GM18867 (cell line): ENCODE measurements at regions not wholly inside any gene's neighbourhood (a gene's known extent, or its start where the extent isn't known, plus 50 kb on each side); places are given as distances from the start of the nearest gene placed in this dataset.

Source experiments
- ATAC-seq: cut with Tn5 transposase; IDR thresholded peaks from one replicate; pipeline ENCODE4 v1.9.1; 2021; ENCODE audit warnings: mild to moderate bottlenecking, moderate library complexity; ENCODE audit not compliant: unreplicated experiment

DNA sequence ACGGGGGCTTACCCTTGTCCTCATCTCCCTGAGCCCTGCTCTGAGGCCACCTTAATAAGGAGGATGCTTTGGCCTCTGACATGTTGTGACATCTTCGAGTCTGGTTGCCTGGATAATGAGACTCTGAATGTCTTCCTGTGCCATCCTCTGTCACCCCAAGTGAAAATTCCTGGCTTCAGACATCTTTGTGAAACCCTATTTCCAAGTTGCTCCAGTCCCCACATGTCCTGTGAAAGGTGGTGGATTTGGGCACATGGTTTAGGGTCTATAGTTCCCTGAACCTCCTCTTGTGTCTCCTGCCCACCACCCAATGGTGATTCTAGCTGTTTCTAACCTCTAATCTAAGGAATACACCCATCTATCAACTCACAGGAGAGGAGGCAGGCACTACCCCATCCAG, 223.1 kb upstream of the GLI3 start:
- ATAC-seq: no peak

DNA sequence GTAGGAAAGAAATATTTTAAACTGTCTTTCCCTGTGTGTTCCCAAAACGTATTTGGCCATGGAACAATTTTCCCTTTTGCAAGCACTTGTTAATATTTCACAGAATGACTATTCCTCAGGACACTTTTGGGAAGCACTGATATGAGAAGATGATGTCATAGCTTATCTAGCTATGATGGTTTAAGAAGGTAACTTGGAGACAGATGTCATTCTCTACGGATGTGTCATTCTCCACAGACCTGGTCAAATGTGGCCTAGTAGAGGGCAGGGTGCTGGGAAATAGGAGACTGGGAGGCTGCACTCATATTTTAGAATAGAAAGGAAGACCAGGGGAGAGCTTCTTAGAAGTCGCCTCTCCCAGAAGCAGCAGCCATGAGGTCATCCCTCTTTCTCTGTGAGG, 220.7 kb upstream of the GLI3 start:
- ATAC-seq: no peak

DNA sequence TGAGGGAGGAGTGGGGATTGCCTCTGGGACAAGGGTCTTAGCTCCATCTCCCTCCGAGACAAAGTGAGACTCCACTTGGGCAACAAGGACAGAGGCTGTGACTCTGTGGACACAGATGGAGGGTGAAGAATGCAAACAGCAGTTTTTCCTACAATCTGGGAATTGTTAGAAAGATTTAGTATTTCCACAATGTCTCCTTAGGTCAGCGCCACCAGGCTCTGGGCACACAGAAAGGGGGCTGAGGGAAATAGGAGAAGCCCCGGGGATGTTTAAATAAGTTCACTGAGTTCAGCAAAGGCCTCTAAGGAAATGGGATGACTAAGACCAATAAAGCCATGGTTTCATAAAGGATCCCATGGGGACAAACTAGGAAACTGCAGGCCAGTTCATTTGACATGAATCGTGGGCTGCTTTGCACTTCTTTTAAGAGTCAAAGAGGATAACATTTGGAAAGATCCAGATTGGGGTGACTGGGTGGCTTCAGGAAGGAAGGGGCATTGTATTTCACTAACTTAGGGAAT, 219.8 kb upstream of the GLI3 start:
- ATAC-seq: no peak

DNA sequence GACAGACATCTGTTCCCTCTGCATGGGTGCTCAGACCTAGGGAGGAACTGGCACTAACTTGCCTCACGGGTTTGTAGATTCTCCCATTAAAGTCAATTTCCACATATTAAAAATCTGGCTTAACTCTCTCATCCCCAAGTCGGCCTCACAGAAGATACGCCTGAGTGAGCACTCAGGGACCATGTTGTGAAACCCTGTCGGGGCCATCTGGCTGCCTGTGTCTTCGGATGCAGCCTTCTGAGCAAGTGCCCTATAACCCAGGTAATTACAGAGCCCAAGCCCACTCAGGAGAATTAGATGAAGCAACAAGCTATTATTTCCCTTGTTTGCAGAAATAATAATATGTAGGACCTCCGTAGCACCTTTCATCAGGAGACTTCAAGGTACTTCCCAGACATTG, 219.3 kb upstream of the GLI3 start:
- ATAC-seq: no peak

DNA sequence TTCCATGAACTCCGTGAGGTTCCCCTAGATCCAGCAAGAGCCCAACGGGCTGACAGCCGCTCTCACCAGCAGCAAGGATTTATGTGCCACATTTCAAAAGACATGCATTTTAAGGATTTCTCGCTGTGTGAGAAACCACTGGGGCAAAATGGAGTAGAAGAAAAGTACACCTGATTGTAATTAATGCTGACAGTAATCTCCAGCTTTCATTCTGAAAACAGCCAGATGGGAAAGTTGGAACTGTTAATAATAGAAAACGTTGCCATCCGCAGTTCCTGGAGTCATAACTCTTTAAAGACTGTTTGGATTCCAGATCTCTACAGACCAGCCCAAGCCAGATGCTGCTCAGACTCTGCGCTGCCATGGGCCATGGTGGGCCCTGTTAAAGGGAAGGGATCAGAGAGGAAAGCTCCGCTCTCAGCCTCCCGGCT, 216.9 kb upstream of the GLI3 start:
- no peak for ATAC-seq

DNA sequence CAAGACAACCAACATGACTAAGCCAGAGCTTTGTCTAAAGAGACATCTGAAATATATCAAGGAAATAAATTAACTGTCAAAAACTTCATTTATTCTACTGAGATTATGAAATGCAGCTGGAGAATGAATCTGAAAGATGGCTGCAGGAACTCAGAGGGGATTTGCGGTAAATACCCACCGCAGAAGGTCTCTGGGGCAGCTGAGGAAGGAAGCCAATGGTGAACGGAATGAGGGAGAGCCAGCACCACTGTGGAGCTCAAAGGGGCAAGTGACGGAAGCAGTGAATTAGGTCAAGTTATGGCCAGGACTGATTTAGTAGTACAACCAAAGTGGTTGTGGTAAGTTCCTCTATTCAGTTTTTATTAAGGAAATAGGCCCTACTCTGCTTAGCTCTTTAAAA, 215.3 kb upstream of the GLI3 start:
- no peak for ATAC-seq

DNA sequence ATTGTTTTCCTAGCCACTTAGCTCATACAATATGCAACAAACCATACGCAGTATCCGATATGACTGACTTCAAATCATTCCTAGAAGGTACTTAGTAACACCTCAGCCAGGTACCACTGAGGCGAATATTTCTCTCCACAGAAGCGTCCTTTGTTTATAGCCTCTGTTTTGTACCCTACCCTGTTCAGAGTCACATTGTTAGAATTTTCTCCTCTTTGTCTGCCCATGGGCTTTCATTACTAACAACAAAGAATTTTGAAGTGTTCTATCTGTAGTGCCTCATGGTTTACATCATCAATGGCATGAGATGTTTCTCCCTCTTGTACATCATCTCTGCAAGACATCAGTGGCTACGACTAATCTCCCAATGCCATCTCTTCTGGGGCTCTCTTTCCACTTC, 212.4 kb upstream of the GLI3 start:
- ATAC-seq: no peak

DNA sequence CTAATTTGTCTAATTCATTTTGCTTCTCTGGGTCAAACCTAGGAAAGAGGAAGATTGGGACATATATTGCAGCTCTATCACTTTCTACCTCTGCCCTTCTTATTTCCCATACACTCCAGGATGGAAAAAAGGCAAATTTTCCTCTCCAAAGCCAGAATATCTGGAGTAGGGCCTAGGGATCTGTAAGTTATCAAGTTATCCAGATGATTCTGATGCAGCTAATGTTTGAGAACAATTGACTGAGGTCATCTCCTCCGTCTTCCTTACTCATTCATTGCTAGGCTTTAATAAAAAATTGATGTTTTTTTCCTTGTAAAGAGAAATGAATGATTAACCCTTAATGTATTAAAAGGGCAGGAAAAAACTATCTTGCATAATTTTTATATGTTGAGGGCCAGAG, 211.9 kb upstream of the GLI3 start:
- no peak for ATAC-seq

DNA sequence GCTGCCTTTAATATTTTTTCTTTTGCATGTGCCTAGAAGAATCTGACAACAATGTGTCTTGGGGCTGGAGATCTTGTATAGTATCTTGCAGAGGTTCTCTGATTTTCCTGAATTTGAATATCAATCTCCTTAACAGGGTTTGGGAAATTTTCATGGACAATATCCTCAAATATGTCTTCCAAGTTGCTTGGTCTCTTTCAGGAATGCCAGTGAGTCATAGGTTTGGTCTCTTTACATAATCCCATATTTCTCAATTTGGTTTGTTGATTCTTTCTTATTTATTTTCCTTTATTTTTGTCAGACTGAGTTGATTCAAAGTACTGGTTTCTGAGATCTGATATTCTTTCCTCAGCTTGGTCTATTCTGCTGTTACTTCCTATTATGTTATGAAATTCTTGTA, 208.7 kb upstream of the GLI3 start:
- no peak for ATAC-seq

DNA sequence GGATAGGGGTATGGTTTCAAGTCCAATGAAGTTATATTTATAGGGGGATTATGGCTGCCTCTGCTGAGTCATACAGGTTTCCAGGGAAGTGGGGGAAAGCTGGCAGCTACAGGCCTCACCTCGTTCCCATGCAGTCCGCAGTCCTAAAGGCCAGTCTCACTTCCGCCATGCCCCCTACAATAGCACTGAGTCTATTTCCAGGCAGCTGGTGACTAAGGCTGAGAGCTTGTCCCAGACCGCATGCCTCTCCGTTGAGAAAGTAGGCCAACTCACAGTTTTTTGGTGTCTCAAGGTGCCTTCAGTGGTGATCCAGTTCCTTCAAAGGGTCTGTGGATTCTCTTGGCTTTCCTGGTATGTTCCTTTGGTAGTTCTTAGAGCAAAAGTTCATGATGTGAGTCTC, 203.9 kb upstream of the GLI3 start:
- no peak for ATAC-seq

DNA sequence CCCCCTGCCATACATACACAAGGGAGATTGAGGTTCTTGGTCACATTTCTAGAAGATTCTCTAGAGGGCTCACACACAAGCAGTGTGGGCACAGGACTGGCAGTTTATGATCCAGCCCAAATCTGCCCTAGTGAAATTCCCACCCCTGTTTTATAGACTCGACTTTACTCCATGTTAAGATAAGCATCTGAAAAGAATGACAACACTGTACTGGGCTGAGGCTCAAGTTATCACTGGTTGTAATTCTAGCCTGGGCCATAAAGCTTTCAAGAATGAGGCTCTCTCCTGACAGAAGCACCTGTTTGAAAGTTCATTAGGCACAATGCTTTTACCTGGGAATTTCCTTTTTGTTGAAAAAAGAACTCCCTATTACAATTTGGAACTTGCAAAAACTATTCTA, 195.6 kb upstream of the GLI3 start:
- no peak for ATAC-seq

DNA sequence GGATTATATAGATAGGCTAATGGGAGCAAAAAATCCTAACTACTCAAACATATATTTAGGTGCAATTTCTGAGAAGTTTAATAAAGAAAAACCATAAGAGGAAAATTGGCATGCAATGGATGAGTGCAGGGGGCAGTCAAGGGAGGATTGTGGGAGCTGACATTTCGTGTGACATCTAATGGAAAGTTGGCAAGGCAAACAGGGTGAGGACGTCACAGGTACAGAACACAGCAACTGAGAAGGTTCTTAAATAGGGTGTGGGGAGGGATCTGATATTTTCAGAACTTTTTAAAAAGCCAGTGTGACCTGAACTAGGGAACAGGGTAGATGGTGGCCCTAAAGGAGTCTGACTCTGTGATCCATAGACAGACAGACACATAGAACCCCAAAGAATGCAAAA, 194.9 kb upstream of the GLI3 start:
- no peak for ATAC-seq

DNA sequence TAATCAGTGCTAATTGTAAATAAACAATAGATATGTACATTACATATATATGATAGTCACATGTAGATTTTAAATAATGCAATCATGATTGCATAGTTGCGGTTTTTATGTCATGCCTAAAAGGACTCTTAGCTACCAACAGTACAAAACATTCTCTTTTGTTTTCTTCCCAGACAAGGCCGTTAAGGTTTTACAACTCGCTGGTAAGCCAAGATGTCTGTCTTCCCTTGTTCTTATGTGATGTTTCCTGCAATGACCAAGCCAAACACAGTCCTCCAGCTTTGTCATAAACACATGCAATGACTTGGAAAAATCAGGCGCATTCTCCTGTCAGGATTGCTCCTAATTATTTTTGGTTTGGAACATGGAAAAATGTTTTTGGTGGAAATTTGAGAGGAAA, 192.3 kb upstream of the GLI3 start:
- no peak for ATAC-seq

DNA sequence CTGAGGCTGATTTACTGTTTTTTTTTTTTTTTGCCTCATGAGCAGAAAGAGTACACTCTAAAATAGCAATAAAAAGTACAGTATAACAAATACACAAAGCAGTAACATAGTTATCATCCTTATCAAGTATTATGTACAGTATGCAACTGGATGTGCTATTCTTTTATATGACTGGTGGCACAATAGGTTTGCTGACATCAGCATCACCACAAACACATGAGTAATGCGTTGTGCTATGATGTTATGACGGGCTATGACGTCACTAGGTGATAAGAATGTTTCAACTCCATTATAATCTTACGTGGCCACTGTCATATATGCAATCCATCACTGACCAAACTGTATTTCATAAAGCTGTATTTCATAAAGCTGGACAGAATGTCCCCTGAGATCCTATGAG, 189.2 kb upstream of the GLI3 start:
- no peak for ATAC-seq

DNA sequence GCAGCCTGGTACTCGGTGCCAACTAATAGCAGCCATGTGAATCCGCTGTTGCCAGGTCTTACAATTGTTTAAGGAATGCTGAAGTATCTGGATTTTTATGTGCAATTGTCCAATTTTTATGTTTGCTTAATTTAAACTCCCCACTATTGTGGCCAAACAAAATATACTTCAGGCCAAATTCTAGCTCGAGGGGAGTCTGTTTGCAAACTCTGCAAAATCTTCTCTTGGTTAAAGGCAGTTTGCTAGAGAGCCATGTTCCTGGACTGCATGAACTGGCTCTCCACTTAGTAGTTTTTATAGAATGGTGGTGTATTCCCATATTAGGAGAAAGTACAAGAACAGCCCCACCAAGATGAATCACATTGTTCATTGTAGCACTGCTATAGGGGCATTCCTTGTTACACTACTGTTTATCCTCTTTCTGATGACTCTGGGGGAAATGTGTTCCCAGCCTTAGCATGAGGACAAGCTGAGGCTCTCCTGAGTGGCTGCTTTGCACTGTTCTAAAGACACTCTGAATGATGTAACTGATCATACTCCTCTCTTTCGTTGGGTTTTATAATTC, 178.0 kb upstream of the GLI3 start:
- ATAC-seq: no peak

DNA sequence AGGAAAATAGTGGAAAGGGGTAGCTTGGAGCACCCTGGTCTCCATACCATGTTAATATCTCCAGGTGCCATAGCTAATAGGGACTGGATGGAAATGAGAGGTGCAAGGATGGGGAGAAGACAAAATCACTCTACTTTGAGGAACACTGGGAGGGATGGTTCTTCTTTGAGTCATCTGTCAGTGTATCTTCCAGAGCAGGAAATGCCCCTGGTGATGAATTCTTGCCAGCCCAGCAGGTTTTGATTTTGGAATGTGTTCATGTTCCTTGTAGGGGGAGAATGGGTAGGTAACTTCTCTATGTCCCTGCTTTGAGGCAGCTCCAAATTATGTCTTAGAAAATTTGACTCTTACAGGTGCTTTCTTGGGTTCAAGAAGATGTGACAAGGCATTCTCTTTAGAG, 177.0 kb upstream of the GLI3 start:
- ATAC-seq: no peak

DNA sequence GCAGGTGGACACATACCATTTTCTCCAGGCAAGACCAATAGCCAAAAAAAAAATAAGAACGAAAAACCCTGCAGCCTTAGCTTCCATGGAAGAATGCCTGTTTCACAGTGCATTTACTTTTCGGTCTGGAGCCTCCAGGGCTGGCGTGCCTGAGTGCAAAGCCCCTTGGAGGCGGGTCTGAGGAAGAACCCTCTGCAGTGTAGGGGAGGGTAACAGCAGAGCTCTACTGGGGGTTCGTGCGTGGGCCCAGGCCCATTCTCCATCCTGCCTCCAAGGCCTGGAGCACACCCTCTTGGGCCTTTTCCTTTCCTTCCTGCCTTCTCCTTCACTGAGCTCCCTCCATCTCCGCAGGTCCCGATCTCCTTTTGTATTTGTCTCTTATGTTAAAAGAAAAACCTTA, 172.3 kb upstream of the GLI3 start:
- ATAC-seq: no peak

DNA sequence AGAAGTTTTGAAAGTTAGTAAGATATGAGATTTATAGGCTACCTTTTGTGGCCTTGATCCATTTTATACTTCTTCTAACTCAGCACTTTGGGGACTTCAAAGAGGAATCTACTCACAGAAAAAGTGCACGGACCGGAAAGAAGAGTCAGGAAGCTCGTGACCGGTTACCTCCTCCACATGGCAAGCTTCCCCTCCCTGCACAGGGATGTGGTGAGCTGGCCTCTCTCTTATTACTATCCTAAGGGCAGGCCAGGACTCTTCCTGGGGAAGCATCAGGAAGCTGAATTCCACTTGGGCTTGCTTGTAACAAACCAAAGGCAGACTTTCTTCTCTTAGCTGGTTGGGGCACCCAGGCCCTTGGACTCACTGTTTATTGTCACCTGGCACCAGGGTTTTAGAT, 170.8 kb upstream of the GLI3 start:
- no peak for ATAC-seq

DNA sequence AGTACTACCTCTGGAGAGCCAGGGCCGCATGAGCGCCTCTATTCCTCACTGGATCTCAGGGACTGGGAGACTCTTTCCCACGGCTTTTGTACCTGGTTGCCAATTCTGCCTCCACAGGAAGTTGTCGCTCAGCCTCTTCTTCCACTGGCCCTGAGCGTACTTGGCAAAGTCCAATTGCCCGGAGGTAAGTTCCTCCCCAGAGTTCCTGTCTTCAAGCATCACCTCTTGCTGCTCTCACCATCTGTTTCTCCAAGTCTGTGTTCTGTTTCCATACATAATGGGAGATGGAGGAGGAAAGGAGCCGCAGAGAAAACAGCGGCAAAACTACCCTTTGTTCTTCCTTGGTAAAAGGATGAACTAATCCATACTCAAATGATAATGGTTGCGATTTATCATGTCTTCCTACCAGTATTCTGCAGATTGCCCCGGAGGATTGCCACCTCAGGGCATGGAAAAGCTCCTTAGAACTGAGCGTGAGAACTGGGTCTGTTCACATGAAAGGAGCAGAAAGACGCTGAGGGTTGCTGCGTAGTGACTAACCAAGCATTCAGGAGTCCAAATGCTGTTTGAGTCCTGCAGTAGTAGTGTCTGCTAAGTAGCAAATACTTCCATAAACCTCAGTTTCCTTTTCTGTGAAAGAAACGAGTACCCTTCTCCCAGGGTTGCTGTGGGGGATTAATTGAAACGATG, 170.2 kb upstream of the GLI3 start:
- no peak for ATAC-seq

DNA sequence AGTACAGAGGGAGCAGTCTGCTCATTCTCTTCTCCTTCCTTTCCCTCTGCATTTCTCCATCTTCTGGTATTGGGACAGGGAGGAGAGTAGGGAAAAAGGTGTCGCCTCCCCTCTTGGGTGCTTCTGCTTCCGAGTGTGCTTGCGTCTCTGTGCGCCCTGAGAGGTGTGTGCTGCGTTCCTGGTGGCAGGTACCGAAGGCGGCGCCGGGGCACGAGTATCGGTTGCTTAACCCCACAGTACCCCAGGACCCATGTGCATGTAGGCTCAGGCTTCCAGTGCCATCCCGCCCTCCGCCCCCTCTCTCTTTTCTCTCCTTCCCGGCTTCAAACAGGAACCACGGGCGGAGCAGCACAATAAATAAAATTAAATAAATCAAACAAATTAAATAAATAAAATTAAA, 169.3 kb upstream of the GLI3 start:
- ATAC-seq: no peak

DNA sequence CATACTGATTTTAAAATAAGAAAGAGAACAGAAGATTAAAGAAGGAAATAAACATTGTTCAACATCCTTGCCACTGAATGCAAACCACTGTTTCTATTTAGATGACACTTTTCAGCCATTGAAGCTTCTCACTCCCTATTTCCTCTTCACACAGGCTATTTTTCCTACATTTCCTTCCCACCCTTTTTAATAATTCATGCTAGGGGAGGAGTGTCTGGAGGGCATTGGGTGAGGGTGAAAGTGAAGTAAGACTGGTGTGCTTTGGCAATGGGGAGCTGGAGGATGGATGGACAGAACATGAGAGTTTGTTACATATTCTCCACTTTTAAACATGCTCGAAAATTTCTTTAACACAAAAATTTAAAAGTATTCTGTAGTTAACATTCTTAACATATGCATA, 168.8 kb upstream of the GLI3 start:
- ATAC-seq: no peak

DNA sequence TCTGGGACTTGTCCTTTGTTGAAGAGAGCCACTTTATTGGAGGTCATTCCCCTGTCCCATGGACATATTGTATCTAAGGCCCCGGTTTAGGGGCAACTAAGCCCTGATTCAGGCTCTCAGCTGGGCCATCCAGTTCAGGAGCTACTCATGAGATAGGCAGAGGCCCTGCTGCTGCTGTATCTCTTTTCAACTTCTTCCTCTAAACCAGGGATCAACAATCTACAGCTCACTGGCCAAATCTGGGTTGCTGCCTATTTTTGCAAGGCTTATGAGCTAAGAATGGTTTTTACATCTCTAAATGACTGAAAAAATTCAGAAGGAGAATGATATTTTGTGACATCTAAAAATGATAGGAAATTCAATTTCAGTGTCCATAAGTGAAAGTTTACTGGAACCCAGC, 166.8 kb upstream of the GLI3 start:
- no peak for ATAC-seq

DNA sequence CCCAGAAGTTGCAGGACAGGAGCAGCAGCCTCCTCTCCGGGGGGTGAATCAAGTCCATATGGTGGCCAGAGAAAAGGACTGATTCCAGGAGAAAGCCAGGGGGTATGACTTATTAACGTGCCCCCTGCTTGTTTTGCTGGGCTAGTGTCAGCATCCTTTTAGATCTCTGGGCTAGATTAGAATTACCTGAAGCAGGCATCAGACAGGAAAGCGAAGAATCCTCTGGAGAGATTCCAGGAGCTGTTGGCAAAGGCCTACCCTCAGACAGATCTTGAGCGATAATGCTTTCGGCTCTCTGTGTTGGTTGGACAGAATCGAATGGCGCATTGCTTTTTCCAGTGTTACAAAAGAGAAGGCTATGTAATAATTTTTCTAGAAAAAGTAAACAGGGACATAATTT, 164.0 kb upstream of the GLI3 start:
- ATAC-seq: no peak
